ENCODE measurements at regions not wholly inside any gene's neighbourhood (a gene's known extent, or its start where the extent isn't known, plus 50 kb on each side); places are given as distances from the start of the nearest gene placed in this dataset.

DNA sequence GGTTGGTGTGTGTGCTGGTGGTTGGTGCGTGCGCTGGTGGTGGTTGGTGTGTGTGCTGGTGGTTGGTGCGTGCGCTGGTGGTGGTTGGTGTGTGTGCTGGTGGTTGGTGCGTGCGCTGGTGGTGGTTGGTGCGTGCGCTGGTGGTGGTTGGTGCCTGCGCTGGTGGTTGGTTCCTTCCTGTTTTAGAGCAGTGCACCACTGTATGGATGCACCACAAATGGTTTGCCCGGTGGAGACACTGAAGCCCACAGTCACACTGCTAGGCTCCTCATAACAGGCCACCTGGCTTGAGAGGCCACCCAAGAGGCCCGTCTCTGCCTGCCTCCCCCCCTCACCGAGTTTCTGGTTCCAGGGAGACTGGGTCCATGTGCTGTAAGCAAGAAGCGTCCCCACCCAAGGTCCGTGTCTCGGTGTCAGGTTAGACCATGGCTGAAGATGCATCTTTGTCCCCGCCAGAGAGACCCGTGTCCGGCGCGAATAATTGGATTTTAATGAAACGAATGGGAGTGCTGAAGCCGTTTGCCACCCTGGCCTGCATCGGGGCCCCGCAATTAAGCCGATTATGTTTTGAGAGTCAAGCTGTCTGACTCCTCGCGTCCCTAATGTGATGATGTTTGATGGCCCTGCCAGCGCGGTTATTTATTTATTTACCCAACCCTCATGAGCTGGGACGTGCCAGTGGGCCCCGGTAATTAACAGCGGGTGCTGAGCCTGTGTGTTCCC, 161.3 kb upstream of the GSE1 start:
- no peak for DNase-seq (ENCODE audit: low read depth, low spot score)

DNA sequence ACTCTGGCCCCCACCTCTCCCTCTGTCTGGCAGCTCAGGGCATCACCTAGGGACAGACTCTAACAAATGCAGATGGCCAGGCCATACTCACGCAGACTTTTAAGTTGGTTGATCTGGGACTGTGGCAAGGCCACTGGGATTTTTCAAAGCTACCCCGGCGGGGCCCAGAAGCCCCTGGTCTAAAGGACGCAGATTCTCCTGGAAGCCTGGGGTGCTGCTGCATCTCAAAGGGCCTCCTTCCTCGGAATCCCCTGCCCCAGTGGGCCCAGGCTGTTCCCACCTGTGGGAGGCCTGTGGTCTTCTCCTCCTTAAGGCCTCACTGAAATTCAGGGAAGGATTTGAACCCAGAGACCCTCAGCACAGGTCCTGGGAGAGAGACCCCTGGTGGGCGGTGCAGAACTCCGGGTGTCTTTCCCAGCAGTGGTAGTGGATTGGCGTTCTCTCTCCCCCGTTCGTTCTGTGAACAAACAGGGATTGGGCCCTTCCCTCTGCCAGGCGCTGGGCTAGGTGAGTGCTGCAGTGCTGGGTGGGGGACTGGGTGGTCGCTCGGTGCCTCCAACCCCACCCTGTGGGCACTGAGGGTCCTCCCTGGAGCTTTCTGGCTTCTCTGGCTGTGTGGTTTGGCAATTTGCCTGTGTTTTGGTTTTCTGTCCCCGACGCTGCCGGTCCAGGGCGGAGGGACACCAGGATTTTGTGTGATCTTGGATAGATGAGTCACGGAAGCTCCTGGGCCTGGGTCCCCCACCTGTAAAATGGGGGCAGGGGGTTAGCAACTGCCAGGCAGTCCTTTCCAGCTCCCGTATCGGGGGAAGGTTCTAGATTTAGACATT, 160.5 kb upstream of the GSE1 start:
- no peak for DNase-seq (ENCODE audit: low read depth, low spot score)

DNA sequence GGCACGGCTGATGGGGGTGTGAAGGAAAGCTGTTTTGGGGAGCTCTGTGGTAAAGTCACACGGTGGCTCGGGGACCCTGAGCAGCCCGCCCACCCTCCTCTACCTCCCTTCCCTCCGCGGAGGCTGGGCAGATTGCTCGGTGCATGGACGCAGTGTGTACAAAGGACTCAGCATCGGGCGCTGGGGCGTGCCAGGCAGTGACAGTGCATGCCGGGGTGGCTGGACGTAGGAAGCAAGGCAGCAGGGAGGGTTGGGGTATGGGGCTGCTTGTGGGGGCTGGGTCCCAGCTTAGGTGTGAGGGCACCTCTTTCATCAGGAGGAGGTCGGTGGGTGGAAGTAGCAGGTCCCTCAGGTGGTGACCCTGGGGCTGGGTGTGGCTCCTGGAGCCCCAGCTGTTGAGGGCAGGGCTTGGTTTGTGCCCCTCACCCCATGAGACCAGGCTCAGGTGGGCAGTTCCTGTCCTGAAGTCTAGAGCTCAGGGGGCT, 159.9 kb upstream of the GSE1 start:
- DNase-seq (ENCODE audit: low read depth, low spot score), result no peak

DNA sequence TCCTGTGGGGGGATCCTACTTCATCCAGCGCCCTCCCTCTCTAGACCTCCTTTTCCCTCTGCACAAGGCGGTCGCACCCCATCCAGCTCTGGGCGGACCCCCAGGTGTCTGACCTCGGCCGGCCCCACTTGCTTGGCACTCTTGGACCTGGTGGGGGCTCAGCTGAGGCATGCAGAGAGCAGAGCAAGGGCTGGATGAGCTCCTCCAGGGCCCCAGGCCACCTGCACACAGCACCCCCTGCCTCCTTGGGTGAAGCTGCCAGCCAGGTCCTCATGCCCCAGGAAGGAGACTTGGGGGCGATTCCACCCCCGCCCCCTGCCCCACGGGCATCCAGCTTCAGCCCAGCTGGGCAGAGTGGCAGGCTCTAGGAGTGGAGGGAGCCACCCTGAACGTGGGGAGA, 159.4 kb upstream of the GSE1 start:
- DNase-seq (ENCODE audit: low read depth, low spot score), result no peak

DNA sequence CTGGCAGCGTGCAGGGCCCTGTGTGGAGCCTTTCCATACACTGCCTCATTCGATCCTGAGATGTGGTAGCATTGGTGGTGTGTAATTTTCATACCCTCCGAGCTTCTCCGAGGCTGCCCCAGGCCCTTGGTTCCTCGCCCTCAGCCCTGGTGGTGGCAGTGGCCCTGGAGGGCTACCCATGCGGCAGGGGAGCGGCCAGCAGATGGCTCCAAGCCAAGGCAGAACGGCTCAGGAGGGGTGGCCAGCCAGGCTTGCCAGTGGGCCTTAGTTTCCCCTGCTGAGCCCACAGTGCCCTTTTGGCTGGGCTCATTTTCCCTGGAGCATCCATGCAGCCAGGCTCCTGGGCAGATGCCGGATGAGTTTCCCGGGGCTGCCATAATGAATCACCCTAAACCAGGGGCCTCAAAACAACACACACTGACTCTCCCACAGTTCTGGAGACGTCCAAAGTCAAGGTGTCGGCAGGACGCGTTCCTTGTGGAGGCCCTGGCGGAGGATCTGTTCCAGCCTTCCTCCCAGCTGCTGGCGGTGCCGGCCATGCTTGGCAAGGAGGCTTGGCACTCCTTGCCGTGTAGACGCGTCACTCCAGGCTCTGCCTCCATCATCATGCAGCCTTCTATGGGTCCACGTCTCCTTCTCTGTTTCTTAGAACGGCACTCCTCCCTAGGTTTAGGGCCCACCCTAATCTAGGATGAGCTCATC, 158.8 kb upstream of the GSE1 start:
- DNase-seq (ENCODE audit: low read depth, low spot score), result no peak

DNA sequence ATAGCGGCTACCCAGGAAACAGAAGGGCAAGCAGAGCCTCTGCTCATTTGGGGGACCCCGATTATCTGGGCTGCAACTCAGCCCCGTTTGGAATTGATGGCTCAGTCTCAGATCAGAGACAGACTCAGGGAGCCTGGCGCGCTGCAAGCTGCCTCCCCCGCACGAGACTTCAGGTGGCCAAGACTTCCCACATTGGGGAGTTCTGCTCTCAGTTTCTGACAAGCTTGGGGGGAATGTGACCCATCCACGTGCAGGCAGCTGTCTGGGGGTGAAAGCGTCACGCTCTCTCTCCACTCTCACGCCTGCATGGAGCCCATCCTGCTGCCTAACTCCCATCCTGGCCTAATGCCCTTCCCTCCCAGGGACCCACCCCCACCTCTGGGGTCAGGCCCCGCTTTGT, 157.6 kb upstream of the GSE1 start:
- DNase-seq (ENCODE audit: low read depth, low spot score), result no peak

DNA sequence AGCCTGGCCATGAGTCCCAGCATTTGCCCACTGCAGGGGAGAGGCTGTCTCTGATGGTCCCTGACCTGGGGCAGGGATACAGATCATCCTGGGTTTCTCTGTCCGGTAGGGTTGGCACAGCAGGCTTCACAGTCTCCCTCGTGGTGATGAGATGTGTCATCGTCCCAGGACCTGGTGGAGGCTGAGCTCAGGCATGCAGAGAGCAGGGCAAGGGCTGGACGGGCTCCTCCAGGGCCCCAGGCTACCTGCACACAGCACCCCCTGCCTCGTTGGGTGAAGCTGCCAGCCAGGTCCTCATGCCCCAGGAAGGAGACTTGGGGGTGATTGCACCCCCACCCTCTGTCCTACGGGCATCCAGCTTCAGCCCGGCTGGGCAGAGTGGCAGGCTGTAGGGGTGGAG, 155.8 kb upstream of the GSE1 start:
- no peak for DNase-seq (ENCODE audit: low read depth, low spot score)

DNA sequence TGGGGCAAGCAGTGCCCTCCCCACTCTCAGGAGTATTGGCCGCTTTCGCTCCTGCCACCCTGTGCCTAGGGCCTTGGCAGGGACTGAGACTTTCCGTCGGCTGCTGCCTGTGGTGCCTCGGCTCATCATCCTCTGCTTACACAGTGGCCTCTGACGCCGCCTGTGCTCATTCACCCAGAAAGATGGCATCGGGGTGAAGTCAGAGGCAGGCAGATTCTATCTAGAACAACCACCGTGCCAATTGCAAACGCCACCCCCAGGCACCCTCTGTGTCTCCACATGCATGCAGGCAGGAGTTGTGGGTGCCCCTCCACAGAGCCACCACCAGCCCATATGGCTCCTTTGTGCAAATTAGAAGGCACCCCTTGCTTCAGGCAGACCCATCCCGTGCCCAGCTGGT, 154.2 kb upstream of the GSE1 start:
- DNase-seq (ENCODE audit: low read depth, low spot score), result no peak

DNA sequence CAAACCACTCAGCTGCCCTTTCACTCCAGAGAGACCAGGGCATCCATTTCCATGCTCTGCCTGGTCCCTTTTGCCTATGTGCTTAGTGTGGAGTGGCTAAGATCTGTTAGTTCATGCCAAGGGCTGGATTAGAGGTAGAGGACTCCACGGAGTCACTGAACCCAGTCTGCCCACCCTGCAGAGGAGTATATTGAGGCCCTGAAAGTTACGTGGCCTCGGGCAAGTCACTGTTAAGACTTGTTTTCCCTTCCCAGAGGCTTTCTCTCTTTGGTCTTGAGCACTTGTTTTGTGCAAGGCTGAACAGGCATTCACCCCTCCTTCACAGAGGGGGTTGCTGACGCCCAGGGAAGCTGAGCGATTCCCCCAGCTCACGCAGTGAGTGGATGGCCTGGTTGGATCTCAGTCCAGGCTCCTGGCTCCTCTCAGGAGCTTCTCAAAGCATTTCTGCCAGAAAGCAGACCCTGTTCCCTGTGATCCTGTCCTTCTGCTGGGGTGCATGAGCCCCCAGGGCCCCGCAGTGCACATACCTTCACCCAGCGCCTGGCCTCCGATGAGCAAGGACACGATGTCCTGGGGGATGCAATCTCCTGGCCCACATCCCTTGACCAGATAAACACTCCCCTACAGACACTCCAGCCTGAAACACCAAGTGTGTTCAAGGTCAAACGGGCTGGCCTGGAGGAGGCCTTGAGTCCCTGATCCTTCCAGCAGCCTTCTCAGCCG, 153.4 kb upstream of the GSE1 start:
- DNase-seq (ENCODE audit: low read depth, low spot score), result no peak

DNA sequence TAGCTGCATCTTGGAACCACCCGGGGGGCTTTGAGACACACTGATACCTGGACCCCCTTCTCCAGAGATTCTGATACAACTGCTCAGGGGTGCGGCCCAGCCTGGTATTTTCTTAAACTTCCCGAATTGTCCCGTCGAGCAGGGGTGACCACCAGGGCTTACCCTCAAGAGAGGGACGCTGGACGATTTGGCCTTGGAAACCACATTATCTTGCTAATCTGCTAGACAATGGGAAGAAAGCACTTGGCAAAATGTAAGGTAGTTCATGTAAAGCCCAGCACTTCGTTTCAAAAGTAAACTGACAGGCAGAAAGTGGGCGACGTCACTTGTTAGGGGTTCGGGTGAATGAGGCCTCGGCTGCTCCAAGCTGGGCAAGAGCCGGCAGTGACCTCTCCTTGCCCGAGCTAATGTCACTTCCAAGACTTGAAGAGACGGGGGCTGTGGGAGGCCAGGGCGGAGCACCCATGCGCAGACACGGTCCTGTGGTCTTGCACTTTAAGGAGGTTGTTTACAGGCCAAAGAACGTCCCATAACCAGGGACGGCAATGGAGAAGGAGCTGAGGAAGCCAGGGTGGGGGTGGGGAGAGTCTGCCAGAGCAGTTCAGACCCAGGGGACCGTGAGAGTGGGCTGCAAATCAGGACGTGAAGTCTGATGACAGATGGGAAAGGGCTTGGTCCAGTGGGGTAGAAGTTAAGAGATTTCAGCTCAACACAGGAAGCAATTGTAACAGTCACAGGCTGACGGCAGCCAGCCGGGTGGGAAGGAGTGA, 152.7 kb upstream of the GSE1 start:
- DNase-seq (ENCODE audit: low read depth, low spot score), result no peak

DNA sequence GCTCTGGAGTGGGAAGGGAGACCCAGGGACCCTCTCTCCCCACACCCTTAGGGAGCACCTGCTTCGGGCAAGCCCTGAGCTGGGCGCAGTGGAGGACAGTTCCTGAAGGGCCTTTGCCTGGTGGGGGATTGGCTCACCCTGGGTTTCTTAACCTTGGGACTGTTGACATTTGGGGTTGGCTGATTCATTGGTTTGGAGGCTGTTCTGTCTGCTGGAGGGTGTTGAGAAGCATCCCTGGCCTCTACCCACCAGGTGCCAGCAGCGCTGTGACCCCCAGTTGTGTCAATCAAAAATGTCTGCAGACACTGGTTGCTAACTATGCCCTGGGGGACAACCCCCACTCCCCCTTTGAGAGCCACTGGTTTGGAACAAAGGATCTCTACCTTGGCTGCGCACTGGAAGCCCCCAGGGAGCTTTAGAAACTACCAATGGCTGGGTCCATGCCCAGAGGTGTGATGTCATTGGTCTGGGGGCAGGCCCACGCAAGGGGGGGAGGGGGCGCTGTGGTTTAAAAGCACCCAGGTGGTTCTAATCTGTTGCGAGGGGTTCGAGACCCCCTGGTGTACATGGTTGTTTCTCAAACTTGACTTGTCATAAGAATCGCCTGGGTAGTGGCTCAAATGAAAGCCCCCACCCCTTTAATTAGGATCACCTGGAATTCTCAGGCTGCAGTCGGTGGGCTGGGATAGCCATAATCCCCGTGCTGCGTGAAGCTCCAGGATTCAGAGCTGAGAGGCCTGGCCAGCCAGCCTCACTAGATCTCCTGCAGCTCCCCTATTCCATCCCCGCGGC, 151.9 kb upstream of the GSE1 start:
- DNase-seq (ENCODE audit: low read depth, low spot score), result no peak

DNA sequence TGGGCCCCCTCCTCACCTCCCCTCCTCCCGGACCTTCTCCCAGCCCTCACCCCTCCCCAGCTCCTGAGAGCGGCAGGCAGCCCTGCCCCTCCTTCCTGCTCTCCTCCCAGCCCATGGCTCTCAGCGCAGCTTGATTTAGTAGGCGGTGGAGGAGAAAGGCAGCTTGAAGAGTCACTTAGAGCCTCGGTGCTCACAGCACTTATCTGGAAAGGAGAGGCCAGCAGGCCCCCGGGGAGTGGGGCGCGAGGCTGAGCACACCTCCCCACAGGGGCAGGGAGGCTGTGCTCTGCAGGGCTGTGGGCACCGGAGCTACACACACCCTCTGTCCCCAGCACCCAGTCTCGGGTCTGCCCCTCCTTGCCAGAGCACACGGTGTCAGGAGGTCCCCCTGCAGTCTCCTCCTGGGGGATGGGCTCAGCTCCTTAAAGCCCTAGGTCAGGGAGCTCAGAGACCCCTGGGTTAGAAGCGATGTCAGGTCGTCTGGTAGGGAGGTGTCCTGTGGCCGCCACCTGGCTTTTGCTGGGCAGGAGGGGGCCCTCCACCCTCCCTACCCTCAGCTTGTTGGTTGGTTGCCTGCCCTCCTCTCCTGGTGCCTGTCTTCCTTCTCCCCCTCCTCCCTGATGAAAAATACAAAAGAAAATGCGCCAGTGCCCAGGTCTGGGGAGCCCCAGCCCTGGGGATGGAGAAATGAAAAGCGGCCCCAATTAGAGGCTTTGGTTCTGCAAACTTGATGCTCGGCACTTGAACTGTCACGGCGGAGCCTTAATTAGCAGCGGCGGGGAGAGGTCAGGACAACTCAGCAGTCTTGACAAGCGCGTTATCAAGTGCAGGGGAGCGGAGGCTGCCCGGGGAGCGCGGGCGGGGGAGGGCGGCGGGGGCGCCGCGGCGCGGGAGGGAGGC, 151.1 kb upstream of the GSE1 start:
- DNase-seq (ENCODE audit: low read depth, low spot score), result no peak

DNA sequence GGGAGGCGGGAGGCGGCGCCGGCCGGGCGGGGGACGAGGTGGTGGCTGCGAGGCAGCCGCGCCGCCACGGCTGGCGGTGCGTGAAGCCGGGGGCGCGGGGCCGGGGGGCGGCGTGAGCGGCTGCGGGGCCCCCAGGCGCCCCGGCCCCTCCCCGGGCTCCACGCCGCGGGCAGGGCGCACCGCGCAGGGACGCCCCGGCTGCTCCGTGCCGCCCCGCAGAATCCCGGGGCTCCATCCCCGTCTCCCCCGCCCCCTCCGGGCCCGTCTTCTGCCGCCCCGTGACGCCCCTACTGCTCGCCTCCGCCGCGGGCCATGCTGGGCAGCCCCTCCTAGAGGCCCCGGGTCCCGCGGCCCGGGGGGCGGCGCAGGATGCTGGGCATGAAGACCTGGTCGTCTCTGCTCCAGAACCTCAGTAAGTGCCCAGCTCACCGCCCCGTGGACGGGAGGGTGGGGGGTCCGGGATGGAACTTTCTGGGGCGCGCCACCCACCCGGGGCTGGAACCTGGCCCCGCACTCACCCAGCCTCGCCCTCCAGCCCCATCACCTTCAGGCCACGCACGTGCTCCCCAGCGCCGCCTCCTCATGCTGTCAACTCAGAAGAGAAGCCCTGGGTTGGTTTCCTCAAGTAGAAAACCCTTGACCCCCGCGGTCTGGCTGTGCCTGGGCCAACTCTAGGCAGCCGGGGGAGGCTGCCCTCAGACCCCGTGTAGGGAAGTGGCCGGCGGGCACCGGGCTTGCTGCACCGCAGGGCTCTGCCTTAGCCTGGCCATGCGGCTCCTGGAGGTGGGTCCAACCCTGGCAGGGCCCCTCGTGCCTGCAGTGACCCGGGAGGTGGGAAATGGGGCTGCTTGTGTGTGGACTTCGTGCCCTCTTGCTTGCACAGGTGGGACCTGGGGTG, 150.2 kb upstream of the GSE1 start:
- no peak for DNase-seq (ENCODE audit: low read depth, low spot score)

DNA sequence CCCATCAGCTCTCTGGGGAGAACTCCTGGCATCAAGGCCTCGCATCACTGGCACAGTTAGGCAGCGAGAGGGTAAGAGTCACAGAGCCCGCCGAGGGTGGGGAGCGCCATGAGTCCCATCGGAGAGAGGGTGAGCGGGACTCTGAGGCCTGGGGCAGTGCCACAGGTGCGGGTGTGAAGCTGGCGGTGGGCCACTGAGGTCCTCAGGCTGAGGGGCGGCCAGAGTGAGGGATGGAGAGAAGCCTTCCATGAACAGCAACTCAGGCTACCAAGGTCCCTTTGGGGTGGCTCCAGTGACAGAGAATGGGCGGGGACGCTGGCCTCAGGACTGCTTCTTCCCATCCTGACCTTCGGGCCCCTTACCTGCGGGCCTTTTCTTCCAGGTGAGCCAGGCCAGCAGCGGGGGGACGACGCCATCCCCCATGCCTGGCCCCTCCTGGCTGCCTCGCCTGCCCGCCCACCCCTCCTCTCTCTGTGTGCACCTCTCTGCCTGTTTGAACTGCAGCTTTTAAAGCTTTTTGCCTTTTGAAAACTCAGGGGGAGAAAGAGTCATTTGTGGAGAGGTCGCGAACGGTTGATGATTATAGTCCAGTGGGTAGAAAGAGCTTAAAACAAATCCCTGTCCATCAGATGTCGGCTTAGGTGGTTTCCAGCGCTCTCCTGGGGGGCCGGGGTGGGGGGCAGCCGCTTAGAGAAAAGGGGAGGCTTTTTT, 149.3 kb upstream of the GSE1 start:
- DNase-seq (ENCODE audit: low read depth, low spot score), result no peak

DNA sequence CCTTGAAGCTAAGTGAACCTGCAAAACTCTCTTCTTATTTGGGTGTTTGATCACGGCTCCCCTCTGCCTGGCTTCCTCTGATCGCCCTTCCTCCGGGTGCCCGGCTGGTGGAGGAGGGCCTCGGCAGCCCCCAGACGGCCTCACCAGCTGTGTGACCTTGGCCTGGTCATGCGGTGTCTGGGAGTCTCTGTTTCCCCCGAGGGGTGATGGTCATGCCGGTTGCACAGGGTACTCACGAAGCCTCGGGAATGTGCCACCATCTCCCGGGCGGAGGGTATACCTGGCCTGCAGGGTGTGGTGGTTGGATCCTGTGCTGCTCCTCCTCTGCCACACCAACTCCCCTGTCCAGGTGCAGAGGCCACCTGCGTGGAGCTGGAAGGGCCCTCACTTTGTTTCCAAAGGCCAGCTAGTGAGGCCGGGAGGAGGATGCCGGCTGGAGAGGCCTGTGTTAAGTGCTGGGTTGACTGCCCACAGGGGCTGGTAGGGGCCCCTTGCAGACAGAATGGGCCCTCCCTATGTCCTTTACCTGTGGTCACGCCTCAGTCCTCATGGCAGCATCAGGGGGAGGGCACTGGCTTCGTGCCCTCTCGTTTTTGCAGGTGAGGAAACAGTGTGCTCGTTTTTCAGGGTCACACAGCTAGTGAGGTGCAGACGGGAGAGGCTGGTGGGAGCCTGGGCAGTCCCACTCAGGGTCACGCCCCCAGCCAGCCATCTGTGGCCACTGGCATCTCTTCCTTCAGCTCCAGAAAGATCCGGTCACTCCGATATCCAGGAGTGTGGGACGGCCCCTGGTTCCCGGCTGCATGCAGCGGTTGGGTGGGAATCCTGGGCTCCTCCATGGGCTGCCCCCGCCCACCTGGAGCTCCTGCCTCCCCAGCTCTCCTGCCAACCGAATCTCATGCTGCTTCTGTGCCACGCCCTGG, 148.5 kb upstream of the GSE1 start:
- no peak for DNase-seq (ENCODE audit: low read depth, low spot score)
